Astrocyte (in vitro differentiated cells and primary cell): ENCODE measurements at regions not wholly inside any gene's neighbourhood (a gene's known extent, or its start where the extent isn't known, plus 50 kb on each side); places are given as distances from the start of the nearest gene placed in this dataset.
A peak's percentile ranks its signal among the peaks of the same experiment; 100 is the strongest.

Experiments
- DNase-seq: peaks from one replicate; pipeline ENCODE4 v3.0.0-alpha.2; 2010; ENCODE audit warnings: low read depth
- FAIRE-seq: peaks from 2 replicates; lab custom pipeline; 2011; peaks lifted over from hg19 to GRCh38; lab: Jason Lieb, UNC
- H2AFZ ChIP-seq: 2 replicates; pipeline ENCODE4 v1.6.0; 2012; ENCODE audit warnings: low read depth, low read length, inconsistent platforms
- H3K27ac ChIP-seq: 2 replicates; pipeline ENCODE4 v1.5.1; 2011; ENCODE audit warnings: low read depth, low read length, inconsistent platforms
- H3K27me3 ChIP-seq: 2 replicates; pipeline ENCODE4 v1.6.0; 2011; ENCODE audit warnings: low read length, inconsistent platforms; ENCODE audit not compliant: insufficient read depth
- H3K36me3 ChIP-seq: 2 replicates; pipeline ENCODE4 v1.5.1; 2011; ENCODE audit warnings: low read length, inconsistent platforms; ENCODE audit not compliant: insufficient read depth
- H3K4me1 ChIP-seq: 2 replicates; pipeline ENCODE4 v1.5.1; 2011; ENCODE audit warnings: low read length, inconsistent platforms; ENCODE audit not compliant: insufficient read depth
- H3K4me2 ChIP-seq: 2 replicates; pipeline ENCODE4 v1.6.0; 2012; ENCODE audit warnings: low read length, inconsistent platforms
- H3K4me3 ChIP-seq: 2 replicates; pipeline ENCODE4 v1.5.1; 2011; ENCODE audit warnings: low read depth, mild to moderate bottlenecking, low read length, inconsistent platforms; ENCODE audit not compliant: insufficient read depth
- H3K79me2 ChIP-seq: 2 replicates; pipeline ENCODE4 v1.6.0; 2012; ENCODE audit warnings: mild to moderate bottlenecking, low read length, inconsistent platforms; ENCODE audit not compliant: insufficient read depth
- H3K9ac ChIP-seq: 2 replicates; pipeline ENCODE4 v1.6.0; 2012; ENCODE audit warnings: mild to moderate bottlenecking, low read length, inconsistent platforms
- H3K9me3 ChIP-seq: 2 replicates; pipeline ENCODE4 v1.5.1; 2012; ENCODE audit warnings: low read depth, mild to moderate bottlenecking, low read length, inconsistent platforms; ENCODE audit not compliant: insufficient read depth
- H4K20me1 ChIP-seq: 2 replicates; pipeline ENCODE4 v1.6.0; 2012; ENCODE audit warnings: low read length, inconsistent platforms; ENCODE audit not compliant: insufficient read depth
- H3K27ac Mint-ChIP-seq: one replicate; pipeline ENCODE4 v1.8.0; 2021; ENCODE audit warnings: mild to moderate bottlenecking, mixed read lengths; ENCODE audit not compliant: unreplicated experiment
- H3K27me3 Mint-ChIP-seq: one replicate; pipeline ENCODE4 v1.8.0; 2021; ENCODE audit warnings: low read depth, mixed read lengths; ENCODE audit not compliant: unreplicated experiment
- H3K36me3 Mint-ChIP-seq: one replicate; pipeline ENCODE4 v1.8.0; 2021; ENCODE audit warnings: low read depth, mixed read lengths; ENCODE audit not compliant: unreplicated experiment
- H3K4me1 Mint-ChIP-seq: one replicate; pipeline ENCODE4 v1.8.0; 2021; ENCODE audit warnings: low read depth, mixed read lengths; ENCODE audit not compliant: unreplicated experiment
- H3K4me3 Mint-ChIP-seq: one replicate; pipeline ENCODE4 v1.8.0; 2021; ENCODE audit warnings: mild to moderate bottlenecking, moderate library complexity, mixed read lengths; ENCODE audit not compliant: unreplicated experiment
- H3K9me3 Mint-ChIP-seq: one replicate; pipeline ENCODE4 v1.8.0; 2021; ENCODE audit warnings: mild to moderate bottlenecking, mixed read lengths; ENCODE audit not compliant: unreplicated experiment
- CTCF ChIP-seq: IDR thresholded peaks from 2 replicates; pipeline ENCODE4 v1.5.1; 2011; ENCODE audit warnings: low read depth, mild to moderate bottlenecking, inconsistent platforms, low read length, moderate library complexity; ENCODE audit not compliant: insufficient read depth
- EZH2 ChIP-seq: IDR thresholded peaks from 2 replicates; pipeline ENCODE4 v1.6.1; 2012; ENCODE audit warnings: mild to moderate bottlenecking, low read length, inconsistent platforms; ENCODE audit not compliant: insufficient read depth

GRCh38 chr13:89627996-89628395 lies 1719.5 kb upstream of the MIR17HG start:
- H3K4me3 ChIP-seq: no peak overlapping the region
- H2AFZ ChIP-seq: no peak overlapping the region
- Mint-ChIP-seq H3K36me3 (no peaks in the 10 kb centered on the region), H3K4me1 (peaks cover 7% of the 10 kb centered on the region), H3K27me3 (no peaks in the 10 kb centered on the region), H3K9me3 (no peaks in the 10 kb centered on the region), H3K4me3 (no peak overlapping the region), H3K27ac (no peak overlapping the region)
- no peaks in the 10 kb centered on the region for H3K79me2 ChIP-seq
- no peaks in the 10 kb centered on the region for H3K36me3 ChIP-seq
- no peak for FAIRE-seq
- no peak overlapping the region for H3K4me2 ChIP-seq
- no peaks in the 10 kb centered on the region for H3K27me3 ChIP-seq
- no peaks in the 10 kb centered on the region for H4K20me1 ChIP-seq
- DNase-seq: peak; percentile 52
- H3K9me3 ChIP-seq: no peaks in the 10 kb centered on the region
- H3K9ac ChIP-seq: no peak overlapping the region
- TF ChIP-seq CTCF (no peak), EZH2 (no peak)
- H3K4me1 ChIP-seq: no peaks in the 10 kb centered on the region
- H3K27ac ChIP-seq: no peak overlapping the region

GRCh38 chr13:89628567-89628966 lies 1718.9 kb upstream of the MIR17HG start:
- Histone ChIP-seq H3K9ac (no peak overlapping the region), H3K27me3 (no peaks in the 10 kb centered on the region), H3K36me3 (no peaks in the 10 kb centered on the region), H3K4me2 (no peak overlapping the region), H2AFZ (no peak overlapping the region), H3K79me2 (no peaks in the 10 kb centered on the region), H3K9me3 (no peaks in the 10 kb centered on the region), H4K20me1 (no peaks in the 10 kb centered on the region), H3K27ac (no peak overlapping the region), H3K4me3 (no peak overlapping the region), H3K4me1 (no peaks in the 10 kb centered on the region)
- no peak overlapping the region for H3K27ac Mint-ChIP-seq
- no peak for TF ChIP-seq EZH2
- no peak for TF ChIP-seq CTCF
- no peak for FAIRE-seq
- H3K27me3 Mint-ChIP-seq: no peaks in the 10 kb centered on the region
- no peaks in the 10 kb centered on the region for H3K9me3 Mint-ChIP-seq
- no peak overlapping the region for H3K4me3 Mint-ChIP-seq
- no peak for DNase-seq
- peaks cover 7% of the 10 kb centered on the region for H3K4me1 Mint-ChIP-seq
- H3K36me3 Mint-ChIP-seq: no peaks in the 10 kb centered on the region

- no peak for FAIRE-seq
Observed at GRCh38 chr13:89650226-89650625, 1697.3 kb upstream of the MIR17HG start.

More at GRCh38 chr13:89650226-89650625, 1697.3 kb upstream of the MIR17HG start:
- H3K36me3 ChIP-seq: no peaks in the 10 kb centered on the region
- no peak overlapping the region for H3K27ac ChIP-seq
- peaks cover 6% of the 10 kb centered on the region for H3K9me3 Mint-ChIP-seq
- no peaks in the 10 kb centered on the region for H3K27me3 ChIP-seq
- peaks cover 3% of the 10 kb centered on the region for H3K36me3 Mint-ChIP-seq
- H3K4me2 ChIP-seq: no peak overlapping the region
- no peak overlapping the region for H3K4me3 Mint-ChIP-seq
- H3K4me1 ChIP-seq: no peaks in the 10 kb centered on the region
- H3K9ac ChIP-seq: no peak overlapping the region
- no peak for DNase-seq
- no peaks in the 10 kb centered on the region for H3K4me1 Mint-ChIP-seq
- no peaks in the 10 kb centered on the region for H3K9me3 ChIP-seq
- no peaks in the 10 kb centered on the region for H4K20me1 ChIP-seq
- H2AFZ ChIP-seq: no peak overlapping the region
- H3K79me2 ChIP-seq: no peaks in the 10 kb centered on the region
- H3K4me3 ChIP-seq: no peak overlapping the region
- H3K27me3 Mint-ChIP-seq: no peaks in the 10 kb centered on the region
- TF ChIP-seq EZH2 (no peak), CTCF (no peak)
- H3K27ac Mint-ChIP-seq: no peak overlapping the region
